ENCODE measurements at regions not wholly inside any gene's neighbourhood (a gene's known extent, or its start where the extent isn't known, plus 50 kb on each side); places are given as distances from the start of the nearest gene placed in this dataset.

DNA sequence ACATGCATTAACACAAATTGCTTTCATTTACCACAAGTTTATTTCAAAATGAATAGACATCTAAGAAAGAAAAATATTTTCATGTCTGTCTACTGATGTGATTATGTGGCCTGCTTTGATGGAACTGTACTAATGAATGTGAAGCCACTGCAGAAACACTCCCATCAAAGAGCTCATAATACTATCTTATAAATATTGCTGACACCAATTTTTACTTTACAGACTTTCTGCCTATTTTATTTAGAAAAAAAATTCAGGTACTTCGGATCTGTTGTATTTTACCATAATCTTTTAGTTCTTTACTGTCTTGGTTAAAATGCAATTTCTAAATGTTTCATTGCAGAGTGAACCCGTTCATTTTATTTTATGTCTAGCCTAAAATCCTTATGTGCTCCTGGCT lies 281.9 kb downstream of the ICE1 start:
- ATAC-seq (no peak), DNase-seq (no peak)
- no peaks in the 10 kb centered on the region for H3K36me3 ChIP-seq (ENCODE audit: low read depth)
- no peaks in the 10 kb centered on the region for H3K9me3 ChIP-seq
- TF ChIP-seq, protein P1, sequence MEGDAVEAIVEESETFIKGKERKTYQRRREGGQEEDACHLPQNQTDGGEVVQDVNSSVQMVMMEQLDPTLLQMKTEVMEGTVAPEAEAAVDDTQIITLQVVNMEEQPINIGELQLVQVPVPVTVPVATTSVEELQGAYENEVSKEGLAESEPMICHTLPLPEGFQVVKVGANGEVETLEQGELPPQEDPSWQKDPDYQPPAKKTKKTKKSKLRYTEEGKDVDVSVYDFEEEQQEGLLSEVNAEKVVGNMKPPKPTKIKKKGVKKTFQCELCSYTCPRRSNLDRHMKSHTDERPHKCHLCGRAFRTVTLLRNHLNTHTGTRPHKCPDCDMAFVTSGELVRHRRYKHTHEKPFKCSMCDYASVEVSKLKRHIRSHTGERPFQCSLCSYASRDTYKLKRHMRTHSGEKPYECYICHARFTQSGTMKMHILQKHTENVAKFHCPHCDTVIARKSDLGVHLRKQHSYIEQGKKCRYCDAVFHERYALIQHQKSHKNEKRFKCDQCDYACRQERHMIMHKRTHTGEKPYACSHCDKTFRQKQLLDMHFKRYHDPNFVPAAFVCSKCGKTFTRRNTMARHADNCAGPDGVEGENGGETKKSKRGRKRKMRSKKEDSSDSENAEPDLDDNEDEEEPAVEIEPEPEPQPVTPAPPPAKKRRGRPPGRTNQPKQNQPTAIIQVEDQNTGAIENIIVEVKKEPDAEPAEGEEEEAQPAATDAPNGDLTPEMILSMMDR (IDR thresholded peaks at IDR 0.05), result no peak
- no peak overlapping the region for H3K4me3 ChIP-seq
- H3K4me1 ChIP-seq (ENCODE audit: low read depth), result no peaks in the 10 kb centered on the region
- intact Hi-C loops (cut with DNase I, micrococcal nuclease), result no loop called here

DNA sequence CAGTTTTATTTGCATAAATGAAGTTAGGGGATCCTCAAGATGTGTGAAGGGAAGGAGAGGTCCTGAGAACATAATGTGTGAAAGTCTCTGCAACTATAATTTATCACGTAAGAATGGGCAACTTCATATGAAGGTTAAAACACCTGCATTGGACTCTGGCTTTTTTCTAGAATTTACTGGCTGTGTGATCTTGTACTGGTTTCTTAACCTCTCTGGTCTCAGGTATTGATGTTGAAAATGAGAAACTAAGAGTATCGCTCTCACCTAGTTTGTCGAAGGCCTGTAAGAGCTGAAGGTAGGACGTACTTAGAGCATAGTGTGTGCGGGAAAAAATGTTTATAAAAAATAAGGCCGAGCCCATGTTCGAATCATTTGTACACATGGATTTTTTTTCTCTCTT lies 280.5 kb downstream of the ICE1 start:
- ATAC-seq (no peak), DNase-seq (no peak)
- no peak overlapping the region for H3K4me3 ChIP-seq
- no peaks in the 10 kb centered on the region for H3K4me1 ChIP-seq (ENCODE audit: low read depth)
- no peaks in the 10 kb centered on the region for H3K36me3 ChIP-seq (ENCODE audit: low read depth)
- H3K9me3 ChIP-seq, result no peaks in the 10 kb centered on the region
- TF ChIP-seq, protein P1 (IDR thresholded peaks at IDR 0.05), result no peak
- intact Hi-C loops (cut with DNase I, micrococcal nuclease), result no loop called here

GRCh38 chr5:5700549-5700948 lies 278.1 kb downstream of the ICE1 start:
- H3K4me1 ChIP-seq (ENCODE audit: low read depth), result no peaks in the 10 kb centered on the region
- peaks cover 4% of the 10 kb centered on the region for H3K9me3 ChIP-seq
- intact Hi-C loops (cut with DNase I, micrococcal nuclease), result no loop called here
- DNase-seq, result no peak
- H3K4me3 ChIP-seq, result no peak overlapping the region
- H3K36me3 ChIP-seq (ENCODE audit: low read depth), result no peaks in the 10 kb centered on the region
- TF ChIP-seq, protein P1 (IDR thresholded peaks at IDR 0.05), result no peak
- no peak for ATAC-seq

DNA sequence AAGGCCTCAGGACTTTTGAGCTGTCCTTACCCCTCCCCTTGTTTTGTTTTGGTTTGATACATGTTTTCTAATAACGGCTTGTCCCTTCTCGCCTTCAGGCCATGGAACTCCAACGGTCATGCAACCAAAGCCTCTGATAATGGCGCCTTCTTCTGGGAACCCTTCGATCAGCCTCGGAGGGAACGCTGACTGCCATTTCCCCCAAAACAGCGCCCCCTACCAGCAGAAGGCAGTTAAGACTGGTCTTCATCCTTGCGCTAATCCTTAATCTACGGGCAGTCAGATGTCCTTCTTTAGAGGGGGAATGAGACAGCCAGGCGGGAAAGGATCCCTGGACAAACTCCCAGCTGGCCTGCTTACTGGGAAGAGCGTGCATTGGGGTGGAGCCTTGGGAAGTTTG lies 276.6 kb downstream of the ICE1 start:
- intact Hi-C loops (cut with DNase I, micrococcal nuclease), result no loop called here
- TF ChIP-seq, protein P1 (IDR thresholded peaks at IDR 0.05), result no peak
- no peak for DNase-seq
- no peaks in the 10 kb centered on the region for H3K36me3 ChIP-seq (ENCODE audit: low read depth)
- H3K4me1 ChIP-seq (ENCODE audit: low read depth), result no peaks in the 10 kb centered on the region
- H3K4me3 ChIP-seq, result no peak overlapping the region
- peaks cover 4% of the 10 kb centered on the region for H3K9me3 ChIP-seq
- ATAC-seq, result no peak

- DNase-seq, result no peak
- TF ChIP-seq, protein P1 (IDR thresholded peaks at IDR 0.05), result no peak
- Histone ChIP-seq H3K4me3 (no peak overlapping the region), H3K4me1 (ENCODE audit: low read depth) (no peaks in the 10 kb centered on the region), H3K9me3 (peaks cover 4% of the 10 kb centered on the region), H3K36me3 (ENCODE audit: low read depth) (no peaks in the 10 kb centered on the region)
- intact Hi-C loops (cut with DNase I, micrococcal nuclease), result no loop called here
- ATAC-seq, result no peak
Observed at GRCh38 chr5:5695266-5695665, 272.8 kb downstream of the ICE1 start.

DNA sequence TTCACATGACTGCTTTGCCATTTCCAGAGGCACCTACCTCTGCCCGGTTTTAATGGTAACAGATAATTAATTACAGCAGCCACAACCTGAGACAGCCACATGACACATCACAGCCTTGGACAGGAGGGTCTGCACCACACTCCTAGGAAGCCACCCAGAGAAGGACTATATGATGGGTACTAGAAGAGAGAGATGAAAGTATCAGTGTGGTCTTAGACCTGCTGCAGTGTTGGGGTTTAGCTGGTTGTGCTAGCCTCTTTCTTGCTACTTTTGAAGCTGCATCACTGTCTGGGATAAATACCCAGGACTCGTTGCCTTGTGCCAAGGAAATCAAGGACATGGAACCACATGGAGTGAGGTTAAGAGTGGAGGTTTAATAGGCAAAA lies 266.4 kb downstream of the ICE1 start:
- no peak for DNase-seq
- Histone ChIP-seq H3K36me3 (ENCODE audit: low read depth) (no peaks in the 10 kb centered on the region), H3K4me1 (ENCODE audit: low read depth) (no peaks in the 10 kb centered on the region), H3K9me3 (no peaks in the 10 kb centered on the region), H3K4me3 (no peak overlapping the region)
- ATAC-seq, result no peak
- TF ChIP-seq, protein P1 (IDR thresholded peaks at IDR 0.05), result no peak
- intact Hi-C loops (cut with DNase I, micrococcal nuclease), result no loop called here

All from mucosa of descending colon (tissue), 3 donors.